Erythroblast (primary cell): ENCODE measurements at regions not wholly inside any gene's neighbourhood (a gene's known extent, or its start where the extent isn't known, plus 50 kb on each side); places are given as distances from the start of the nearest gene placed in this dataset.
"Not testable (repeated sequence)": the region's sequence is repeated elsewhere in the genome, so short reads cannot be mapped to it uniquely, and the experiment has no call there.

Experiments used
- DNase-seq, 2 experiments: peaks; one replicate each; lab custom pipeline; 2025; lab: John Stamatoyannopoulos, UW
- GATA1 ChIP-seq: IDR thresholded peaks from 2 replicates; pipeline ENCODE4 v1.6.1; 2011; ENCODE audit warnings: low read depth, mild to moderate bottlenecking, control low read depth, low read length, moderate library complexity
- POLR2A ChIP-seq: IDR thresholded peaks from 2 replicates; pipeline ENCODE4 v1.6.1; 2011; ENCODE audit warnings: mild to moderate bottlenecking, low read length

- TF ChIP-seq POLR2A (no peak), GATA1 (no peak)
- no peak for DNase-seq
Observed at GRCh38 chr9:79060766-79061165, 511.0 kb upstream of the TLE4 start.

- DNase-seq, result no peak
- TF ChIP-seq GATA1, result no peak
Observed at GRCh38 chr9:79061752-79062616, 509.8 kb upstream of the TLE4 start.

- TF ChIP-seq GATA1, result no peak
- no peak for TF ChIP-seq POLR2A
- DNase-seq, result no peak
Observed at GRCh38 chr9:79073201-79073600, 498.6 kb upstream of the TLE4 start.

GRCh38 chr9:79080536-79080935 lies 491.2 kb upstream of the TLE4 start:
- DNase-seq, result no peak
- no peak for TF ChIP-seq POLR2A
- no peak for TF ChIP-seq GATA1

- no peak for DNase-seq
- TF ChIP-seq POLR2A, result no peak
- TF ChIP-seq GATA1, result no peak
Observed at GRCh38 chr9:79083621-79084020, 488.1 kb upstream of the TLE4 start.

- DNase-seq, result no peak
Observed at GRCh38 chr9:79087133-79087532, 484.6 kb upstream of the TLE4 start.

GRCh38 chr9:79089054-79089560 lies 482.7 kb upstream of the TLE4 start:
- no peak for DNase-seq
- TF ChIP-seq POLR2A (no peak), GATA1 (no peak)

More at GRCh38 chr9:79087133-79087532, 484.6 kb upstream of the TLE4 start:
- TF ChIP-seq POLR2A (no peak), GATA1 (no peak)

GRCh38 chr9:79089851-79090250 lies 481.9 kb upstream of the TLE4 start:
- DNase-seq, result not testable (repeated sequence)

GRCh38 chr9:79103257-79103656 lies 468.5 kb upstream of the TLE4 start:
- DNase-seq, result not testable (repeated sequence)

- no peak for DNase-seq
- TF ChIP-seq GATA1 (no peak), POLR2A (no peak)
Observed at GRCh38 chr9:79104216-79104615, 467.5 kb upstream of the TLE4 start.

- DNase-seq, result no peak
- TF ChIP-seq POLR2A (no peak), GATA1 (no peak)
Observed at GRCh38 chr9:79104951-79105350, 466.8 kb upstream of the TLE4 start.

GRCh38 chr9:79107911-79108676 lies 463.7 kb upstream of the TLE4 start:
- no peak for DNase-seq
- no peak for TF ChIP-seq POLR2A

- no peak for TF ChIP-seq GATA1
- DNase-seq, result no peak
Observed at GRCh38 chr9:79111653-79112052, 460.1 kb upstream of the TLE4 start.

- DNase-seq, result no peak
- TF ChIP-seq POLR2A, result no peak
Observed at GRCh38 chr9:79115176-79115575, 456.6 kb upstream of the TLE4 start.
